ENCODE measurements at regions not wholly inside any gene's neighbourhood (a gene's known extent, or its start where the extent isn't known, plus 50 kb on each side); places are given as distances from the start of the nearest gene placed in this dataset.

GRCh38 chr12:45658020-45658419 is 71.5 kb upstream of the ARID2 start:
- no peaks in the 10 kb centered on the region for H3K36me3 ChIP-seq (ENCODE audit: control insufficient read depth in 1 of 2, insufficient read depth in 2 of 2, low read depth in 1 of 2, low read length in 2 of 2)
- no peak overlapping the region for H2AK5ac ChIP-seq (ENCODE audit: low read length, severe bottlenecking)
- H4K91ac ChIP-seq (ENCODE audit: low read length) = no peak overlapping the region
- no peak overlapping the region for H3K4me2 ChIP-seq (ENCODE audit: low read length, poor library complexity, severe bottlenecking)
- no peaks in the 10 kb centered on the region for H3K27me3 ChIP-seq (ENCODE audit: control insufficient read depth in 1 of 2, insufficient read depth in 1 of 2, low read length in 2 of 2)
- no peak overlapping the region for H2BK12ac ChIP-seq (ENCODE audit: low read length in 2 of 2)
- no peak overlapping the region for H3K23ac ChIP-seq (ENCODE audit: low read length in 2 of 2)
- H3K9me3 ChIP-seq (ENCODE audit: control insufficient read depth, low read length) = peaks cover 14% of the 10 kb centered on the region
- no CpG with 5 or more reads among the region's 4 CpGs for WGBS
- no peak overlapping the region for H2AFZ ChIP-seq (ENCODE audit: low read depth, low read length)
- H3K4me1 ChIP-seq (ENCODE audit: control insufficient read depth, insufficient read depth, low read depth, low read length) = no peaks in the 10 kb centered on the region
- no peak overlapping the region for H3K4me3 ChIP-seq (ENCODE audit: insufficient read depth in 1 of 2, low read depth in 1 of 2, low read length in 2 of 2)
- no peaks in the 10 kb centered on the region for H3K79me1 ChIP-seq (replicated peaks; ENCODE audit: low read length, poor library complexity, severe bottlenecking)
- no peak overlapping the region for H2BK120ac ChIP-seq (ENCODE audit: low read depth, low read length)
- H4K8ac ChIP-seq (ENCODE audit: low read length) = no peak overlapping the region
- no peak for DNase-seq
- no peak overlapping the region for H3K4ac ChIP-seq (ENCODE audit: low read depth in 1 of 2, low read length in 2 of 2)
- H2BK15ac ChIP-seq (ENCODE audit: low read depth, poor library complexity, severe bottlenecking) = no peak overlapping the region
- no peak overlapping the region for H3K14ac ChIP-seq (ENCODE audit: low read length in 2 of 2)
- no peak overlapping the region for H3K18ac ChIP-seq (ENCODE audit: low read depth in 1 of 2, low read length in 2 of 2)
- no peak overlapping the region for H3K9ac ChIP-seq (ENCODE audit: low read length)
- no peak overlapping the region for H3K27ac ChIP-seq (ENCODE audit: low read length, poor library complexity, severe bottlenecking)
- no peak overlapping the region for H2BK5ac ChIP-seq (ENCODE audit: low read depth, low read length, poor library complexity, severe bottlenecking)

GRCh38 chr12:45660330-45660729 is 69.2 kb upstream of the ARID2 start:
- WGBS = 32% methylated on average over 2 of the region's 2 CpGs
- no peaks in the 10 kb centered on the region for H3K27me3 ChIP-seq (ENCODE audit: control insufficient read depth in 1 of 2, insufficient read depth in 1 of 2, low read length in 2 of 2)

GRCh38 chr12:45663455-45663854 is 66.1 kb upstream of the ARID2 start:
- H3K4me3 ChIP-seq (ENCODE audit: insufficient read depth in 1 of 2, low read depth in 1 of 2, low read length in 2 of 2) = no peak overlapping the region
- peaks cover 14% of the 10 kb centered on the region for H3K9me3 ChIP-seq (ENCODE audit: control insufficient read depth, low read length)
- no peak overlapping the region for H3K4me2 ChIP-seq (ENCODE audit: low read length, poor library complexity, severe bottlenecking)
- H4K91ac ChIP-seq (ENCODE audit: low read length) = no peak overlapping the region
- no peaks in the 10 kb centered on the region for H3K36me3 ChIP-seq (ENCODE audit: control insufficient read depth in 1 of 2, insufficient read depth in 2 of 2, low read depth in 1 of 2, low read length in 2 of 2)
- no peak overlapping the region for H3K27ac ChIP-seq (ENCODE audit: low read length, poor library complexity, severe bottlenecking)
- no peak overlapping the region for H2BK15ac ChIP-seq (ENCODE audit: low read depth, poor library complexity, severe bottlenecking)
- H3K4me1 ChIP-seq (ENCODE audit: control insufficient read depth, insufficient read depth, low read depth, low read length) = no peaks in the 10 kb centered on the region
- H2AFZ ChIP-seq (ENCODE audit: low read depth, low read length) = no peak overlapping the region
- DNase-seq = no peak
- H3K14ac ChIP-seq (ENCODE audit: low read length in 2 of 2) = no peak overlapping the region
- no peaks in the 10 kb centered on the region for H3K27me3 ChIP-seq (ENCODE audit: control insufficient read depth in 1 of 2, insufficient read depth in 1 of 2, low read length in 2 of 2)
- no peak overlapping the region for H2BK12ac ChIP-seq (ENCODE audit: low read length in 2 of 2)
- no peak overlapping the region for H2AK5ac ChIP-seq (ENCODE audit: low read length, severe bottlenecking)
- 98% methylated on average over 2 of the region's 2 CpGs for WGBS
- H3K79me1 ChIP-seq (replicated peaks; ENCODE audit: low read length, poor library complexity, severe bottlenecking) = no peaks in the 10 kb centered on the region
- no peak overlapping the region for H2BK5ac ChIP-seq (ENCODE audit: low read depth, low read length, poor library complexity, severe bottlenecking)
- no peak overlapping the region for H3K9ac ChIP-seq (ENCODE audit: low read length)
- no peak overlapping the region for H4K8ac ChIP-seq (ENCODE audit: low read length)
- no peak overlapping the region for H3K18ac ChIP-seq (ENCODE audit: low read depth in 1 of 2, low read length in 2 of 2)
- H3K4ac ChIP-seq (ENCODE audit: low read depth in 1 of 2, low read length in 2 of 2) = no peak overlapping the region
- H2BK120ac ChIP-seq (ENCODE audit: low read depth, low read length) = no peak overlapping the region
- no peak overlapping the region for H3K23ac ChIP-seq (ENCODE audit: low read length in 2 of 2)

More at GRCh38 chr12:45660330-45660729, 69.2 kb upstream of the ARID2 start:
- Histone ChIP-seq H3K4me2 (ENCODE audit: low read length, poor library complexity, severe bottlenecking) (no peak overlapping the region), H3K4ac (ENCODE audit: low read depth in 1 of 2, low read length in 2 of 2) (no peak overlapping the region), H3K18ac (ENCODE audit: low read depth in 1 of 2, low read length in 2 of 2) (no peak overlapping the region), H3K9me3 (ENCODE audit: control insufficient read depth, low read length) (peaks cover 14% of the 10 kb centered on the region), H2BK120ac (ENCODE audit: low read depth, low read length) (no peak overlapping the region), H3K14ac (ENCODE audit: low read length in 2 of 2) (no peak overlapping the region), H2BK5ac (ENCODE audit: low read depth, low read length, poor library complexity, severe bottlenecking) (no peak overlapping the region), H3K23ac (ENCODE audit: low read length in 2 of 2) (no peak overlapping the region), H4K8ac (ENCODE audit: low read length) (no peak overlapping the region), H3K27ac (ENCODE audit: low read length, poor library complexity, severe bottlenecking) (no peak overlapping the region), H2AFZ (ENCODE audit: low read depth, low read length) (no peak overlapping the region), H3K9ac (ENCODE audit: low read length) (no peak overlapping the region), H2AK5ac (ENCODE audit: low read length, severe bottlenecking) (no peak overlapping the region), H3K36me3 (ENCODE audit: control insufficient read depth in 1 of 2, insufficient read depth in 2 of 2, low read depth in 1 of 2, low read length in 2 of 2) (no peaks in the 10 kb centered on the region), H3K4me1 (ENCODE audit: control insufficient read depth, insufficient read depth, low read depth, low read length) (no peaks in the 10 kb centered on the region), H3K79me1 (replicated peaks; ENCODE audit: low read length, poor library complexity, severe bottlenecking) (no peaks in the 10 kb centered on the region), H2BK15ac (ENCODE audit: low read depth, poor library complexity, severe bottlenecking) (no peak overlapping the region), H4K91ac (ENCODE audit: low read length) (no peak overlapping the region), H2BK12ac (ENCODE audit: low read length in 2 of 2) (no peak overlapping the region), H3K4me3 (ENCODE audit: insufficient read depth in 1 of 2, low read depth in 1 of 2, low read length in 2 of 2) (peak overlapping the region in 1 of 2 experiments; percentile 14)
- DNase-seq = peak; percentile 53

GRCh38 chr12:45665941-45666340 is 63.6 kb upstream of the ARID2 start:
- Histone ChIP-seq H3K27ac (ENCODE audit: low read length, poor library complexity, severe bottlenecking) (no peak overlapping the region), H3K4me2 (ENCODE audit: low read length, poor library complexity, severe bottlenecking) (no peak overlapping the region), H3K27me3 (ENCODE audit: control insufficient read depth in 1 of 2, insufficient read depth in 1 of 2, low read length in 2 of 2) (no peaks in the 10 kb centered on the region), H3K79me1 (replicated peaks; ENCODE audit: low read length, poor library complexity, severe bottlenecking) (no peaks in the 10 kb centered on the region), H3K4me3 (ENCODE audit: insufficient read depth in 1 of 2, low read depth in 1 of 2, low read length in 2 of 2) (peak overlapping the region in 1 of 2 experiments; percentile 57), H2BK120ac (ENCODE audit: low read depth, low read length) (no peak overlapping the region), H2AFZ (ENCODE audit: low read depth, low read length) (no peak overlapping the region), H3K14ac (ENCODE audit: low read length in 2 of 2) (no peak overlapping the region), H2AK5ac (ENCODE audit: low read length, severe bottlenecking) (no peak overlapping the region), H3K9ac (ENCODE audit: low read length) (peak overlapping the region; percentile 68), H2BK12ac (ENCODE audit: low read length in 2 of 2) (no peak overlapping the region), H3K9me3 (ENCODE audit: control insufficient read depth, low read length) (peaks cover under 1% of the 10 kb centered on the region), H4K91ac (ENCODE audit: low read length) (no peak overlapping the region), H3K36me3 (ENCODE audit: control insufficient read depth in 1 of 2, insufficient read depth in 2 of 2, low read depth in 1 of 2, low read length in 2 of 2) (no peaks in the 10 kb centered on the region), H3K18ac (ENCODE audit: low read depth in 1 of 2, low read length in 2 of 2) (no peak overlapping the region), H2BK5ac (ENCODE audit: low read depth, low read length, poor library complexity, severe bottlenecking) (no peak overlapping the region), H4K8ac (ENCODE audit: low read length) (no peak overlapping the region), H3K4me1 (ENCODE audit: control insufficient read depth, insufficient read depth, low read depth, low read length) (peaks cover 2% of the 10 kb centered on the region), H2BK15ac (ENCODE audit: low read depth, poor library complexity, severe bottlenecking) (no peak overlapping the region), H3K23ac (ENCODE audit: low read length in 2 of 2) (no peak overlapping the region), H3K4ac (ENCODE audit: low read depth in 1 of 2, low read length in 2 of 2) (no peak overlapping the region)
- WGBS = 100% methylated on average over 1 of the region's 1 CpG
- no peak for DNase-seq
